ENCODE measurements at regions not wholly inside any gene's neighbourhood (a gene's known extent, or its start where the extent isn't known, plus 50 kb on each side); places are given as distances from the start of the nearest gene placed in this dataset.

GRCh38 chr1:198909973-198910372 is 271.1 kb downstream of the PTPRC start:
- TF ChIP-seq, protein P1, sequence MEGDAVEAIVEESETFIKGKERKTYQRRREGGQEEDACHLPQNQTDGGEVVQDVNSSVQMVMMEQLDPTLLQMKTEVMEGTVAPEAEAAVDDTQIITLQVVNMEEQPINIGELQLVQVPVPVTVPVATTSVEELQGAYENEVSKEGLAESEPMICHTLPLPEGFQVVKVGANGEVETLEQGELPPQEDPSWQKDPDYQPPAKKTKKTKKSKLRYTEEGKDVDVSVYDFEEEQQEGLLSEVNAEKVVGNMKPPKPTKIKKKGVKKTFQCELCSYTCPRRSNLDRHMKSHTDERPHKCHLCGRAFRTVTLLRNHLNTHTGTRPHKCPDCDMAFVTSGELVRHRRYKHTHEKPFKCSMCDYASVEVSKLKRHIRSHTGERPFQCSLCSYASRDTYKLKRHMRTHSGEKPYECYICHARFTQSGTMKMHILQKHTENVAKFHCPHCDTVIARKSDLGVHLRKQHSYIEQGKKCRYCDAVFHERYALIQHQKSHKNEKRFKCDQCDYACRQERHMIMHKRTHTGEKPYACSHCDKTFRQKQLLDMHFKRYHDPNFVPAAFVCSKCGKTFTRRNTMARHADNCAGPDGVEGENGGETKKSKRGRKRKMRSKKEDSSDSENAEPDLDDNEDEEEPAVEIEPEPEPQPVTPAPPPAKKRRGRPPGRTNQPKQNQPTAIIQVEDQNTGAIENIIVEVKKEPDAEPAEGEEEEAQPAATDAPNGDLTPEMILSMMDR (IDR thresholded peaks at IDR 0.05): no peak
- Mint-ChIP-seq H3K4me1 (ENCODE audit: low read depth) (peaks cover 46% of the 10 kb centered on the region), H3K27ac (no peak overlapping the region), H3K36me3 (ENCODE audit: low read depth) (peaks cover 13% of the 10 kb centered on the region), H3K9me3 (peaks cover 9% of the 10 kb centered on the region), H3K4me3 (no peak overlapping the region), H3K27me3 (no peaks in the 10 kb centered on the region)
- DNase-seq: no peak
- intact Hi-C loops (cut with micrococcal nuclease): no loop called here
- CTCF ChIA-PET: interaction anchor here (1.5 kb wide), 1 partner anchor 203 kb away, joined by 5 read pairs; no protein-coding TSS in a partner anchor
- POLR2A ChIA-PET: no interaction called here
- ATAC-seq: no peak

DNA sequence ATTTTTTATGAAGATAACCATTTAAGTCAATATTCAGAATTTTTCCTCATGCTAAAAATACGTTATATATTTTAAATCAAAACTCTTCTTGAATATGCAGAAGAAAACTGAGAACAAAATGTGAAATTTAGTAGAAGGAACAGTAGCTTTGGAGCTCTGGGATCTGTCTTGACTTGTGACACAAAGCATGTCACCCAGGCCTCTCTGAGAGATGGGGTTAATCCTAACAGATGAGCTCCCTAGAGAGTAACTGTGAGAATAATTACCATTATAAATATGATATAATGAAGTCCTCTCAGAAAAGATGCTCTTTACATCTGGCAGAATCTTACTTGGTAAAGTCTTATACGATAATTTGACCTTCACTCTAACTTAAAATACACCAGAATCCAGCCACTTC is 272.0 kb downstream of the PTPRC start:
- intact Hi-C loops (cut with micrococcal nuclease): no loop called here
- no peak for DNase-seq
- no peaks in the 10 kb centered on the region for H3K27me3 Mint-ChIP-seq
- H3K4me1 Mint-ChIP-seq (ENCODE audit: low read depth): peaks cover 51% of the 10 kb centered on the region
- TF ChIP-seq, protein P1 (IDR thresholded peaks at IDR 0.05): no peak
- peaks cover 16% of the 10 kb centered on the region for H3K36me3 Mint-ChIP-seq (ENCODE audit: low read depth)
- H3K9me3 Mint-ChIP-seq: peaks cover 9% of the 10 kb centered on the region
- ChIA-PET POLR2A (interaction anchor here (0.5 kb wide), 1 partner anchor 413 kb away, joined by 3 read pairs; no protein-coding TSS in a partner anchor), CTCF (interaction anchor here (1.0 to 1.1 kb wide), 3 partner anchors 36 to 202 kb away, joined by 3 read pairs; no protein-coding TSS in a partner anchor)
- H3K27ac Mint-ChIP-seq: no peak overlapping the region
- no peak for ATAC-seq
- no peak overlapping the region for H3K4me3 Mint-ChIP-seq

DNA sequence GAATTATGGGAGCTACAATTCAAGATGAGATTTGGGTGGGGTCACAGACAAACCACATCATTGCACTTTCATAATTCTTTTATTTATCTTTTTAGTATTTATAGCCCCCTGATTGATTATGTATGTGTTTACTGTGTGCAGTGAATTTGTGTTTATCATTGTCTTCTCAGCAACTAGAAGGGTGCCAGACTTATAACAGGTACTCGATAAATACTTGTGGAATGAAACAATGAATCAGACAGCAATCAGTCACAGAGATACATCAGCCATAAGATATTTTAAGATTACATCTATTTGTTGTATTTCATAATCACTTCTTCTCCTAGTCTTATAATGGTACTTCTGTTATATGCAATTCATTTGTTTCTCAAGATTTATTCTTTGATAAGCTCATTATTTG is 273.2 kb downstream of the PTPRC start:
- no peaks in the 10 kb centered on the region for H3K27me3 Mint-ChIP-seq
- H3K36me3 Mint-ChIP-seq (ENCODE audit: low read depth): peaks cover 16% of the 10 kb centered on the region
- ATAC-seq (no peak), DNase-seq (no peak)
- H3K9me3 Mint-ChIP-seq: peaks cover 9% of the 10 kb centered on the region
- intact Hi-C loops (cut with micrococcal nuclease): no loop called here
- peaks cover 51% of the 10 kb centered on the region for H3K4me1 Mint-ChIP-seq (ENCODE audit: low read depth)
- H3K27ac Mint-ChIP-seq: no peak overlapping the region
- ChIA-PET CTCF (interaction anchor here (0.8 to 1.0 kb wide), 2 partner anchors 9 to 201 kb away, joined by 3 to 4 read pairs; no protein-coding TSS in a partner anchor), POLR2A (no interaction called here)
- TF ChIP-seq, protein P1 (IDR thresholded peaks at IDR 0.05): no peak
- no peak overlapping the region for H3K4me3 Mint-ChIP-seq

- no peaks in the 10 kb centered on the region for H3K27me3 Mint-ChIP-seq
- H3K4me1 Mint-ChIP-seq (ENCODE audit: low read depth): peaks cover 58% of the 10 kb centered on the region
- peaks cover 23% of the 10 kb centered on the region for H3K36me3 Mint-ChIP-seq (ENCODE audit: low read depth)
- H3K4me3 Mint-ChIP-seq: no peak overlapping the region
- ATAC-seq (no peak), DNase-seq (no peak)
- TF ChIP-seq, protein P1 (IDR thresholded peaks at IDR 0.05): no peak
- intact Hi-C loops (cut with micrococcal nuclease): no loop called here
- ChIA-PET CTCF (no interaction called here), POLR2A (no interaction called here)
- no peak overlapping the region for H3K27ac Mint-ChIP-seq
- H3K9me3 Mint-ChIP-seq: peaks cover 9% of the 10 kb centered on the region
Observed at GRCh38 chr1:198913667-198914066, 274.8 kb downstream of the PTPRC start.

DNA sequence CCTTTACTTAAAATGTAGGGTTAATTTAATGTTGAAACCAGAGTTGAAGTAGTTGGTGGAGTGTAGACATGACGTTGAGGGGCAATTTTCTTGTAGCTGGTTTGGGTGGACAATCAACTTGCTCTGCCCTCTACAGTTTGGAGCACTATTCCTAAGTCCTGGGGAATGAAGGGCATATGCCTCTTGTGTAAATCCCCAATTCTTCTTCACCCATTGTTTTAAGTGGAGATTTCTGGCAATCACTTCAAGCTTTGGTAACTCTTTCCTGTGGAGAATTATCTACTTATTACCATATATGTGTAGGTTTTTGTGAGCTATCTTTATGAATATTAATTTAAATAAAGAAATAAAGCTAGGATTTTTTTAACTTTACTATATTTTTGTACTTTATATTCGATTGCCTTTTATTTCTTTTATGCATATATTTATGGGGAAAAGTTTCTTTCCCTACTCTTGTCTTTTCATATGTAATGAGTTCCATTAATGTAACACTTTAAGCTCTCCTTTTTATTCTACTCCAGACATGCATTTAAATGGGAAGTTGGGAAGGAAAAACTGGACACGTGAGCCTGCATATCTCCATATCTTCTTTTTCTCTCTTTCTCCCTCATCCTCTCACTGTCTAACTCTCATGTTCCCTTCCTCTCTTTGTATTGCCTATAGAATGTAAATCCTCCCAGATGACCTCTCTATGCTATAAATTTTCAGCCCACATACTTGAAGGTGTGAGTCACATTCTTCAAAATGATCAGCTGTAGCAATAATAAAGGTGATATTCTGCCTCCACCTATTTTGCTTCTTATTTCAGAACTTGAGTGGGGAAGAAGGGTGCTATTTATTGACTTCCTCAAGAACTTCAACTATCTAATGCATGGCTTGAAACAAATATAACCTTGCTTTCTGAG is 276.7 kb downstream of the PTPRC start:
- intact Hi-C loops (cut with micrococcal nuclease): no loop called here
- POLR2A ChIA-PET: no interaction called here

More for the DNA sequence above, 276.7 kb downstream of the PTPRC start:
- peaks cover 9% of the 10 kb centered on the region for H3K9me3 Mint-ChIP-seq
- CTCF ChIA-PET: no interaction called here
- DNase-seq (no peak), ATAC-seq (no peak)
- TF ChIP-seq, protein P1 (IDR thresholded peaks at IDR 0.05): no peak
- H3K36me3 Mint-ChIP-seq (ENCODE audit: low read depth): peaks cover 32% of the 10 kb centered on the region
- no peak overlapping the region for H3K4me3 Mint-ChIP-seq
- H3K4me1 Mint-ChIP-seq (ENCODE audit: low read depth): peaks cover 66% of the 10 kb centered on the region
- H3K27ac Mint-ChIP-seq: no peak overlapping the region
- no peaks in the 10 kb centered on the region for H3K27me3 Mint-ChIP-seq

Measured in activated CD8-positive, alpha-beta T cell treated with anti-CD3 and anti-CD28 coated beads for 36 hours (primary cell).